ENCODE measurements at regions not wholly inside any gene's neighbourhood (a gene's known extent, or its start where the extent isn't known, plus 50 kb on each side); places are given as distances from the start of the nearest gene placed in this dataset.

GRCh38 chr17:79299349-79299748 is 224.7 kb downstream of the ENGASE start:
- TF ChIP-seq CTCF (IDR thresholded peaks at IDR 0.05; ENCODE audit: insufficient read depth, low read depth, low read length, missing control alignments) = no peak
- no peak overlapping the region for H3K4me3 ChIP-seq (ENCODE audit: low read length)
- no peak for DNase-seq (ENCODE audit: low read depth)

- TF ChIP-seq CTCF (IDR thresholded peaks at IDR 0.05; ENCODE audit: insufficient read depth, low read depth, low read length, missing control alignments) = no peak
- no peak overlapping the region for H3K4me3 ChIP-seq (ENCODE audit: low read length)
- no peak for DNase-seq (ENCODE audit: low read depth)
Measured at GRCh38 chr17:79298799-79299198, 224.2 kb downstream of the ENGASE start.

- no peak for TF ChIP-seq CTCF (IDR thresholded peaks at IDR 0.05; ENCODE audit: insufficient read depth, low read depth, low read length, missing control alignments)
- H3K4me3 ChIP-seq (ENCODE audit: low read length) = no peak overlapping the region
- DNase-seq (ENCODE audit: low read depth) = no peak
Measured at GRCh38 chr17:79296243-79296642, 221.6 kb downstream of the ENGASE start.

- TF ChIP-seq CTCF (IDR thresholded peaks at IDR 0.05; ENCODE audit: insufficient read depth, low read depth, low read length, missing control alignments) = no peak
- H3K4me3 ChIP-seq (ENCODE audit: low read length) = no peak overlapping the region
- DNase-seq (ENCODE audit: low read depth) = no peak
Measured at GRCh38 chr17:79295307-79295706, 220.7 kb downstream of the ENGASE start.

- no peak overlapping the region for H3K4me3 ChIP-seq (ENCODE audit: low read length)
- DNase-seq (ENCODE audit: low read depth) = peak; percentile 33
- TF ChIP-seq CTCF (IDR thresholded peaks at IDR 0.05; ENCODE audit: insufficient read depth, low read depth, low read length, missing control alignments) = no peak
Measured at GRCh38 chr17:79294459-79295071, 219.9 kb downstream of the ENGASE start.

- H3K4me3 ChIP-seq (ENCODE audit: low read length) = no peak overlapping the region
- no peak for DNase-seq (ENCODE audit: low read depth)
- no peak for TF ChIP-seq CTCF (IDR thresholded peaks at IDR 0.05; ENCODE audit: insufficient read depth, low read depth, low read length, missing control alignments)
Measured at GRCh38 chr17:79292501-79292900, 217.9 kb downstream of the ENGASE start.

GRCh38 chr17:79291391-79291790 is 216.8 kb downstream of the ENGASE start:
- TF ChIP-seq CTCF (IDR thresholded peaks at IDR 0.05; ENCODE audit: insufficient read depth, low read depth, low read length, missing control alignments) = no peak
- no peak overlapping the region for H3K4me3 ChIP-seq (ENCODE audit: low read length)
- DNase-seq (ENCODE audit: low read depth) = no peak
